ENCODE measurements at regions not wholly inside any gene's neighbourhood (a gene's known extent, or its start where the extent isn't known, plus 50 kb on each side); places are given as distances from the start of the nearest gene placed in this dataset.

GRCh38 chr1:199660071-199660470, 367.4 kb upstream of the NR5A2 start:
- no peak for DNase-seq

DNA sequence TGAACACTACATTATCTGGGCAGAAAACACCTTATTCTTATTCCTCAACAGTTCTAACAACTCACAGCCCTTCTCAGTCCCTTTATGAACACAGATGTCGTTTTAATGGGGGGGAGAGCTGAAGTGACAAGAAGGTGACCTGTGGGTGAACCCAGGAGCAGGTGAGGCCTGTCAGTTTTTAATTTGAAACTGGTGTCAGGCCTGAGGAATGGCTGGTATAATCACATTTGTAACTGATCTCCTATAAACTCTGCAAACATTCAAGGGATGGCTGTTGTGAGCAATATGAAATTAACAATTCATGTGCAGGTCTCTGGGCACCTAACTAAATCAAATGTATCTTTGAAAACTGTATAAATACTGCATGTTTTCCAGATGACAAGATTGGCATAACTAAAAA, 362.1 kb upstream of the NR5A2 start:
- DNase-seq = no peak

- DNase-seq = no peak
Observed at GRCh38 chr1:199667089-199667488, 360.4 kb upstream of the NR5A2 start.

DNA sequence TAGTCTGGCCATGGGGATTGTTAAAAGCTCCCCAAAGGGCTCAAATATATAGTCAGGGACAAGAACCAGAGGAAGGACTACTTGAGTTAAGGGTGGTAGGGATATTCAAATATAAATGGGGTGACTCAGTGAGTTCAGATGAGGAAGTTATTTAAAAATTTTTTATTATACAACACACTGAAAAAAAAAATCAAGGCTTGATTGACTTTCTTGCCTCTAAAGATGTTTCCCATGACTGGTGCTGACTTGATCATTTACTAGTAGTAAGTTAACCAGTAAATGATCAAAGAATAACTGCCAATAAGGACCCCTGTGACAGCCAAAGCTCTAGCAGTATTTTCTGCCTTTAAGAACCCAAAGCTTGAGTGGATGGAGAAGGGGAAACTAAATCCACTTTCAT, 357.6 kb upstream of the NR5A2 start:
- no peak for DNase-seq

GRCh38 chr1:199671684-199672083, 355.8 kb upstream of the NR5A2 start:
- no peak for DNase-seq

GRCh38 chr1:199675937-199676336, 351.6 kb upstream of the NR5A2 start:
- no peak for DNase-seq

DNA sequence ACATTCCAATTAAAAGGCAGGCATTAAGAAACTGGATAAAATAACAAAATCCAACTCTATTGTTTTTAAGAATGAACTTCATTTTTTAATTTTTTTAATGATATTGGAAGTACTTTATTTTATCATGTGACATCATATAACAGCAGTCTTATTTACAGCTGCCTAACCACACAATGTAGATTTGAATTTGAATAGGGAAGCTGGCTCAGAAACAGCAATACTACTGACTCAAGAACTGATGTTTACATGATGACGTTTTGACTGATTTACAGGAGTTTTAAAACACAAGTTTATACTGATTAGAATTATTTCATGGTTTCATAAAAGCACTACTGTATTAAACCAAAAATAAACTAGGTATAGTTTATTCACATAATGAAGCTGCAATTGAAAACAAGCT, 348.7 kb upstream of the NR5A2 start:
- no peak for DNase-seq

- DNase-seq = no peak
Observed at GRCh38 chr1:199682081-199682480, 345.4 kb upstream of the NR5A2 start.

GRCh38 chr1:199684686-199685273, 342.7 kb upstream of the NR5A2 start:
- DNase-seq = peak; percentile 18

- DNase-seq = no peak
Observed at GRCh38 chr1:199685369-199685768, 342.1 kb upstream of the NR5A2 start.

- no peak for DNase-seq
Observed at GRCh38 chr1:199687321-199687720, 340.2 kb upstream of the NR5A2 start.

- no peak for DNase-seq
Observed at GRCh38 chr1:199688133-199688676, 339.3 kb upstream of the NR5A2 start.

GRCh38 chr1:199688774-199689173, 338.7 kb upstream of the NR5A2 start:
- no peak for DNase-seq

DNA sequence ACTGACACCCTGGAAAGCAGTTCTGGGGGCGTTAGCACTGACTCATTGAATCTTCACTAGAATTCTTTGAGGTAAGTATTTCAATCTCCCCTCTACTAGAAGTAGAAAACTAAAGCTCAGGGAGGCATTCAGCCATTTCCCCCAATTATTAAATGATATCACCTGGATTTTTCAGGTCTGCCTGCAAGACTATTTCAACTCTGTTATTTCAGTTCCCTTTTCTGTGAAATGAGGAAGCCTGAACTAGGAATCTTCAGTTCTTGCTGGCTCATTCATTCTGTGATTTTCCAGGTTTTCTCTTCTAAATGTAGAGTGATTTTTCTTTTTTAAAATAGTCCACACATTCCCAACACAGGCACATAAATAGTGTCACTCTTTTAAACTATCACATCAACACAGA, 337.0 kb upstream of the NR5A2 start:
- no peak for DNase-seq

- DNase-seq = no peak
Observed at GRCh38 chr1:199691540-199691939, 336.0 kb upstream of the NR5A2 start.

GRCh38 chr1:199693724-199694123, 333.8 kb upstream of the NR5A2 start:
- no peak for DNase-seq

DNA sequence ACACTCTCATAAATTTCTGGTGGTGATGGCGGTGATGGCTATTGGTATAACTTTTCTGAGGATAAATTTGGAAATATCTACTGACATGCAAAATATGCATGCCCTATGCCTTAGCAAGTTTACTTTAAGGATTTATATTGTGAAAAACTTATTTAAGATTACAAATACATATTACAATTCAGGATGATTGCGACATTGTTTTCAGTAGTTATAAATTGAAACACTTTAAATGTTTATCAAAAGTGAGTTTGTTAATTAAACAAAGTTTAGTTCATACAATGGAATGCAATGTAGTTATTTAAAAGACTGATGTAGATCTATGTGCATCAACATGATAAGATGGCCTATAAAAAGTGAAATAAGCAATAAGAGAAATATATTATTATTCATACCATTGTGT, 331.3 kb upstream of the NR5A2 start:
- DNase-seq = no peak

- DNase-seq = no peak
Observed at GRCh38 chr1:199698222-199698621, 329.3 kb upstream of the NR5A2 start.

DNA sequence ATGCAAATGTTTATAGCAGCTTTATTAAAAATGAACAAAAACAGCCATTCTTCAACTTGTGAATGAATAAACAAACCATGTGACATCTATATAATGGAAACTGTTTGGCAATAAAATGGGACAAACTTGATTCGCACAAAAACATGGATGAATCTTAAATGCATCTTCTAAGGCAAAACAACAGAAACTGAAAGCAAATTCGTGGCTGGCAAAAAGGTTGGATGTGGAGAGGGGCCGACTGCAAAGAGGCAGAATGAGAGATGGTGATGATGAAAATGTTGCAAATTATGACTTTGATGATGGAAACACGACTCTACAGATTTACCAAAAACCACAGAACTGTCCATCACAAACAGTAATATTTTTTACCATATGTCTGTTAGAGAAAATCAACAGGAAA, 327.0 kb upstream of the NR5A2 start:
- DNase-seq = no peak

GRCh38 chr1:199701726-199702125, 325.8 kb upstream of the NR5A2 start:
- DNase-seq = no peak

GRCh38 chr1:199704231-199704630, 323.3 kb upstream of the NR5A2 start:
- no peak for DNase-seq

DNA sequence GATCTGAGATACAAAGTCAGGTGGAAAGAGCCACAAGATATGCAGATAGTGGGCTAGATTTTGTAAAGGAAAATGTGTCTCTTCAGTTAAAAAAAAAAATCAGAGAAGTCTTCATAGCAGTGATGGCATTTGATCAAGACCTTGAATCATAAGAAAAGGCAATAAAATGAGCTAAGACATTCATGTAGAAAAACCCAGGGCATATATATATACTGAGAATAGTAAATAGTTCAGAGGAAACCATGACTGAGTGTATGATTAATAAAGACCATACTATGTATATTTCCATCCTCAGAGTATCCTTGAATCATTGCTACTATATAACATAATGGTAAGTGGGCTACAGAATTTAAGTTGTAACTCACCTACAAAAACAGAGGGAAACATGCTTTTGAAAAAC, 321.7 kb upstream of the NR5A2 start:
- no peak for DNase-seq

DNA sequence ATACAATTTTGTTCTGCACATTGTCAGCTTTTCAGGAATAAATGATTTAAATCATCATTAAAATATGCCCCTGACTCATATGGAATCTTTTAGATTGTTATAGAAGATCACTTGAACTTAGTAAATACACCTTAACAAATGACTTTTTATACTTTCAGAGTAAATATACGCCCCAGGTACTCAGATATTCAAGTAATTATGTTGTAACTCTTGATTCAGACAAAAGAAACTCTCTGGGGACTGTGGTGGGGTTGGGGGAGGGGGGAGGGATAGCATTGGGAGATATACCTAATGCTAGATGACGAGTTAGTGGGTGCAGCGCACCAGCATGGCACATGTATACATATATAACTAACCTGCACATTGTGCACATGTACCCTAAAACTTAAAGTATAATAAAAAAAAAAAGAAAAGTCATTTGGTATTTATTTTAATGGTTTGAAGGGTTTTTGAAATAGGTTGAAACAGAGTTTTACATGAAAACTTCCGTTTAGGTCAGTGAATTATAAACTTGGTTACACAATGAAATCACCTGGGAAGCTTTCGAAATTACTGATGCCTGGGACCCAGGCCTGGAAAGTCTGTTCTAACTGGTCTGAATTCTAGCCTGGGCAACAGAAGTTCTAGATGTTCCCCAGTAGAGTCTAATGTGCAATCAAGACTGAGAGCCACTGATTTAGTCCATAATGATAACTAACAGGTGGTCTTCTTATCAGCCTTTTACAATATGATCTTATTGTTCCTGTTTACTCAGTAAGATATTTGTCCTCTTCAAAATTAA, 320.5 kb upstream of the NR5A2 start:
- no peak for DNase-seq

GRCh38 chr1:199710974-199711373, 316.5 kb upstream of the NR5A2 start:
- no peak for DNase-seq

- DNase-seq = no peak
Observed at GRCh38 chr1:199716729-199717128, 310.8 kb upstream of the NR5A2 start.

All from central memory CD4-positive, alpha-beta T cell (primary cell).